HepG2 (cell line): ENCODE measurements at regions not wholly inside any gene's neighbourhood (a gene's known extent, or its start where the extent isn't known, plus 50 kb on each side); places are given as distances from the start of the nearest gene placed in this dataset.
A peak's percentile ranks its signal among the peaks of the same experiment; 100 is the strongest.

Experiments used
- CBX5 ChIP-seq: sonication (generic); formaldehyde crosslinking; IDR thresholded peaks from 2 replicates; pipeline ENCODE4 v1.4.0; 2020; ENCODE audit warnings: missing genetic modification reagents, borderline replicate concordance
- DNMT3B ChIP-seq: conservative IDR thresholded peaks from 2 replicates; pipeline ENCODE4 v1.6.1; 2016; ENCODE audit warnings: missing biosample characterization, control low read depth
- ETV6 ChIP-seq: sonication (generic); formaldehyde crosslinking; conservative IDR thresholded peaks from 2 replicates; pipeline ENCODE4 v1.4.0; 2020; ENCODE audit warnings: missing genetic modification reagents
- LCORL ChIP-seq, 2 experiments: fragments of 450-650 bp in 1 of 2; sonication (generic) in 1 of 2; formaldehyde crosslinking in 1 of 2; IDR thresholded peaks; 2 replicates each; pipeline versions ENCODE4 v1.5.0 to v1.6.1; 2017 to 2020; ENCODE audit warnings: antibody characterized with exemption in 1 of 2, missing genetic modification reagents in 1 of 2
- MEIS1 ChIP-seq: sonication (generic); formaldehyde crosslinking; IDR thresholded peaks from 2 replicates; pipeline ENCODE4 v1.9.0; 2021; ENCODE audit warnings: mild to moderate bottlenecking, missing genetic modification reagents, moderate library complexity, borderline replicate concordance
- POLR2AphosphoS5 ChIP-seq: IDR thresholded peaks from 2 replicates; pipeline ENCODE4 v1.6.1; 2012; ENCODE audit warnings: low read depth, low read length
- SALL1 ChIP-seq: sonication (generic); formaldehyde crosslinking; IDR thresholded peaks from 2 replicates; pipeline ENCODE4 v1.8.0; 2022; ENCODE audit warnings: mild to moderate bottlenecking, missing genetic modification reagents
- SAP130 ChIP-seq: IDR thresholded peaks from 2 replicates; pipeline ENCODE4 v1.6.1; 2016; ENCODE audit warnings: low read depth
- YEATS4 ChIP-seq: sonication (generic); formaldehyde crosslinking; IDR thresholded peaks from 2 replicates; pipeline ENCODE4 v1.4.0; 2020; ENCODE audit warnings: missing genetic modification reagents, borderline replicate concordance
- ZBTB21 ChIP-seq: sonication (generic); formaldehyde crosslinking; IDR thresholded peaks from 2 replicates; pipeline ENCODE4 v1.4.0; 2020; ENCODE audit warnings: missing genetic modification reagents
- ZFP37 ChIP-seq: sonication (generic); formaldehyde crosslinking; IDR thresholded peaks from 2 replicates; pipeline ENCODE4 v1.4.0; 2020; ENCODE audit warnings: missing genetic modification reagents, borderline replicate concordance
- ZMYM3 ChIP-seq: sonication (generic); formaldehyde crosslinking; IDR thresholded peaks from 2 replicates; pipeline ENCODE4 v1.5.1; 2020; ENCODE audit warnings: mild to moderate bottlenecking, missing genetic modification reagents
- ZNF234 ChIP-seq: sonication (generic); formaldehyde crosslinking; conservative IDR thresholded peaks from 2 replicates; pipeline ENCODE4 v1.5.1; 2020; ENCODE audit warnings: mild to moderate bottlenecking, missing genetic modification reagents
- ZNF34 ChIP-seq: sonication (generic); formaldehyde crosslinking; IDR thresholded peaks from 2 replicates; pipeline ENCODE4 v1.4.0; 2020; ENCODE audit warnings: mild to moderate bottlenecking, missing genetic modification reagents, borderline replicate concordance
- TF ChIP-seq, protein P1 (sequence below): sonication (generic); formaldehyde crosslinking; IDR thresholded peaks from 2 replicates; pipeline ENCODE4 v1.5.1; 2020; ENCODE audit warnings: mild to moderate bottlenecking, moderate library complexity, missing genetic modification reagents
- TF ChIP-seq, protein P2 (sequence below): IDR thresholded peaks from 2 replicates; pipeline ENCODE4 v1.6.1; 2018; ENCODE audit warnings: missing genetic modification reagents
- TF ChIP-seq, protein P3 (sequence below): sonication (generic); formaldehyde crosslinking; IDR thresholded peaks from 2 replicates; pipeline ENCODE4 v1.4.0; 2020; ENCODE audit warnings: missing genetic modification reagents, borderline replicate concordance
- TF ChIP-seq, protein P4 (sequence below): IDR thresholded peaks from 2 replicates; pipeline ENCODE4 v1.6.1; 2016; ENCODE audit warnings: mild to moderate bottlenecking
- TF ChIP-seq, protein P5 (sequence below): sonication (generic); formaldehyde crosslinking; IDR thresholded peaks from 2 replicates; pipeline ENCODE4 v1.8.0; 2022; ENCODE audit warnings: mild to moderate bottlenecking, missing genetic modification reagents, borderline replicate concordance
- TF ChIP-seq, protein P6 (sequence below): sonication (generic); formaldehyde crosslinking; IDR thresholded peaks from 2 replicates; pipeline ENCODE4 v1.5.0; 2020; ENCODE audit warnings: mild to moderate bottlenecking, missing genetic modification reagents, borderline replicate concordance

DNA sequence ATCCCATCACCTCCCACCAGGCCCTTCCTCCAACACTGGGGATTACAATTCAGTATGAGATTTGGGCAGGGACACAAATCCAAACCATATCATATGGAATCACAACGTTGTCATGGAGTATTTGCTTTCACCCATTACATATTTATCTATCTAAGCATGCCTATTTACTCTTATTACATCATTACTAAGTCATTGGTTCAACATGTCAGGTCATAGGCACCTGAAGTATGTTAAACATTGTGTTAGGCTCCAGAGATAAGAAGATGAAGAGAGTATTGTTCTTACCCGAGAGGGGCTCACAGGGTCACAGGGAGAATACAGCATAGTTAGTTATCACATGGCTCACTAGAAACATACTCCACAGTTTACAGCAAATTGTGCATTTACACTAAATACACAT, 150.5 kb downstream of the TMEM161B start (continued):
- TF ChIP-seq, protein P1, sequence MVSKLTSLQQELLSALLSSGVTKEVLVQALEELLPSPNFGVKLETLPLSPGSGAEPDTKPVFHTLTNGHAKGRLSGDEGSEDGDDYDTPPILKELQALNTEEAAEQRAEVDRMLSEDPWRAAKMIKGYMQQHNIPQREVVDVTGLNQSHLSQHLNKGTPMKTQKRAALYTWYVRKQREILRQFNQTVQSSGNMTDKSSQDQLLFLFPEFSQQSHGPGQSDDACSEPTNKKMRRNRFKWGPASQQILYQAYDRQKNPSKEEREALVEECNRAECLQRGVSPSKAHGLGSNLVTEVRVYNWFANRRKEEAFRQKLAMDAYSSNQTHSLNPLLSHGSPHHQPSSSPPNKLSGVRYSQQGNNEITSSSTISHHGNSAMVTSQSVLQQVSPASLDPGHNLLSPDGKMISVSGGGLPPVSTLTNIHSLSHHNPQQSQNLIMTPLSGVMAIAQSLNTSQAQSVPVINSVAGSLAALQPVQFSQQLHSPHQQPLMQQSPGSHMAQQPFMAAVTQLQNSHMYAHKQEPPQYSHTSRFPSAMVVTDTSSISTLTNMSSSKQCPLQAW (CRISPR knock-in tag): no peak
- TF ChIP-seq LCORL (IDR thresholded peaks at IDR 0.05): no peak
- TF ChIP-seq LCORL (CRISPR knock-in tag; IDR thresholded peaks at IDR 0.05): no peak
- TF ChIP-seq ZNF234 (CRISPR knock-in tag): no peak
- TF ChIP-seq ZNF34 (CRISPR knock-in tag): no peak
- no peak for TF ChIP-seq ZFP37
- peak; percentile 66; the same call in 1 of the 2 replicates for TF ChIP-seq ZBTB21 (CRISPR knock-in tag)
- TF ChIP-seq, protein P2, sequence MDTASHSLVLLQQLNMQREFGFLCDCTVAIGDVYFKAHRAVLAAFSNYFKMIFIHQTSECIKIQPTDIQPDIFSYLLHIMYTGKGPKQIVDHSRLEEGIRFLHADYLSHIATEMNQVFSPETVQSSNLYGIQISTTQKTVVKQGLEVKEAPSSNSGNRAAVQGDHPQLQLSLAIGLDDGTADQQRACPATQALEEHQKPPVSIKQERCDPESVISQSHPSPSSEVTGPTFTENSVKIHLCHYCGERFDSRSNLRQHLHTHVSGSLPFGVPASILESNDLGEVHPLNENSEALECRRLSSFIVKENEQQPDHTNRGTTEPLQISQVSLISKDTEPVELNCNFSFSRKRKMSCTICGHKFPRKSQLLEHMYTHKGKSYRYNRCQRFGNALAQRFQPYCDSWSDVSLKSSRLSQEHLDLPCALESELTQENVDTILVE: 0 out of 2 replicates have a peak, but pooled peaks have one; percentile 27
- TF ChIP-seq SALL1 (CRISPR knock-in tag): peak; percentile 23; the same call in 1 of the 2 replicates
- no peak for TF ChIP-seq SAP130
- TF ChIP-seq CBX5 (CRISPR knock-in tag): no peak
- TF ChIP-seq POLR2AphosphoS5: no peak
- no peak for TF ChIP-seq YEATS4 (CRISPR knock-in tag)
- no peak for TF ChIP-seq ETV6 (CRISPR knock-in tag)
- no peak for TF ChIP-seq ZMYM3
- TF ChIP-seq DNMT3B: no peak
- TF ChIP-seq, protein P3, sequence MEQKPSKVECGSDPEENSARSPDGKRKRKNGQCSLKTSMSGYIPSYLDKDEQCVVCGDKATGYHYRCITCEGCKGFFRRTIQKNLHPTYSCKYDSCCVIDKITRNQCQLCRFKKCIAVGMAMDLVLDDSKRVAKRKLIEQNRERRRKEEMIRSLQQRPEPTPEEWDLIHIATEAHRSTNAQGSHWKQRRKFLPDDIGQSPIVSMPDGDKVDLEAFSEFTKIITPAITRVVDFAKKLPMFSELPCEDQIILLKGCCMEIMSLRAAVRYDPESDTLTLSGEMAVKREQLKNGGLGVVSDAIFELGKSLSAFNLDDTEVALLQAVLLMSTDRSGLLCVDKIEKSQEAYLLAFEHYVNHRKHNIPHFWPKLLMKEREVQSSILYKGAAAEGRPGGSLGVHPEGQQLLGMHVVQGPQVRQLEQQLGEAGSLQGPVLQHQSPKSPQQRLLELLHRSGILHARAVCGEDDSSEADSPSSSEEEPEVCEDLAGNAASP (CRISPR knock-in tag): peak; percentile 45; the same call in 1 of the 2 replicates
- TF ChIP-seq, protein P4, sequence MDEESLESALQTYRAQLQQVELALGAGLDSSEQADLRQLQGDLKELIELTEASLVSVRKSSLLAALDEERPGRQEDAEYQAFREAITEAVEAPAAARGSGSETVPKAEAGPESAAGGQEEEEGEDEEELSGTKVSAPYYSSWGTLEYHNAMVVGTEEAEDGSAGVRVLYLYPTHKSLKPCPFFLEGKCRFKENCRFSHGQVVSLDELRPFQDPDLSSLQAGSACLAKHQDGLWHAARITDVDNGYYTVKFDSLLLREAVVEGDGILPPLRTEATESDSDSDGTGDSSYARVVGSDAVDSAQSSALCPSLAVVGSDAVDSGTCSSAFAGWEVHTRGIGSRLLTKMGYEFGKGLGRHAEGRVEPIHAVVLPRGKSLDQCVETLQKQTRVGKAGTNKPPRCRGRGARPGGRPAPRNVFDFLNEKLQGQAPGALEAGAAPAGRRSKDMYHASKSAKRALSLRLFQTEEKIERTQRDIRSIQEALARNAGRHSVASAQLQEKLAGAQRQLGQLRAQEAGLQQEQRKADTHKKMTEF: 0 out of 2 replicates have a peak, but pooled peaks have one; percentile 25
- TF ChIP-seq, protein P5, sequence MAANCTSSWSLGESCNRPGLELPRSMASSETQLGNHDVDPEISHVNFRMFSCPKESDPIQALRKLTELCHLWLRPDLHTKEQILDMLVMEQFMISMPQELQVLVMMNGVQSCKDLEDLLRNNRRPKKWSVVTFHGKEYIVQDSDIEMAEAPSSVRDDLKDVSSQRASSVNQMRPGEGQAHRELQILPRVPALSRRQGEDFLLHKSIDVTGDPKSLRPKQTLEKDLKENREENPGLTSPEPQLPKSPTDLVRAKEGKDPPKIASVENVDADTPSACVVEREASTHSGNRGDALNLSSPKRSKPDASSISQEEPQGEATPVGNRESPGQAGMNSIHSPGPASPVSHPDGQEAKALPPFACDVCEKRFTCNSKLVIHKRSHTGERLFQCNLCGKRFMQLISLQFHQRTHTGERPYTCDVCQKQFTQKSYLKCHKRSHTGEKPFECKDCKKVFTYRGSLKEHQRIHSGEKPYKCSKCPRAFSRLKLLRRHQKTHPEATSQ: peak; percentile 95; the same call in 1 of the 2 replicates
- no peak for TF ChIP-seq MEIS1
- TF ChIP-seq, protein P6, sequence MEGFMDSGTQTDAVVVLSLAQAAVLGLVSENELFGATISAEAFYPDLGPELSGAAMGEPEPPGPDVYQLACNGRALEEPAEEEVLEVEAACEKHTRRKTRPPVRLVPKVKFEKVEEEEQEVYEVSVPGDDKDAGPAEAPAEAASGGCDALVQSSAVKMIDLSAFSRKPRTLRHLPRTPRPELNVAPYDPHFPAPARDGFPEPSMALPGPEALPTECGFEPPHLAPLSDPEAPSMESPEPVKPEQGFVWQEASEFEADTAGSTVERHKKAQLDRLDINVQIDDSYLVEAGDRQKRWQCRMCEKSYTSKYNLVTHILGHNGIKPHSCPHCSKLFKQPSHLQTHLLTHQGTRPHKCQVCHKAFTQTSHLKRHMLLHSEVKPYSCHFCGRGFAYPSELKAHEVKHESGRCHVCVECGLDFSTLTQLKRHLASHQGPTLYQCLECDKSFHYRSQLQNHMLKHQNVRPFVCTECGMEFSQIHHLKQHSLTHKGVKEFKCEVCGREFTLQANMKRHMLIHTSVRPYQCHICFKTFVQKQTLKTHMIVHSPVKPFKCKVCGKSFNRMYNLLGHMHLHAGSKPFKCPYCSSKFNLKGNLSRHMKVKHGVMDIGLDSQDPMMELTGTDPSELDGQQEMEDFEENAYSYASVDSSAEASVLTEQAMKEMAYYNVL (CRISPR knock-in tag): no peak
